Ectodermal cell (in vitro differentiated cells): ENCODE measurements at regions not wholly inside any gene's neighbourhood (a gene's known extent, or its start where the extent isn't known, plus 50 kb on each side); places are given as distances from the start of the nearest gene placed in this dataset.

ENCODE experiments used
- H3K27ac ChIP-seq: 2 replicates; pipeline ENCODE4 v1.7.0; 2013; ENCODE audit warnings: mild to moderate bottlenecking, low read depth, low read length; ENCODE audit not compliant: insufficient read depth, poor library complexity, severe bottlenecking
- H3K27me3 ChIP-seq: 2 replicates; pipeline ENCODE4 v1.7.0; 2013; ENCODE audit warnings: mild to moderate bottlenecking, low read length; ENCODE audit not compliant: insufficient read depth, control insufficient read depth, poor library complexity, severe bottlenecking
- H3K36me3 ChIP-seq: one replicate; pipeline ENCODE4 v1.7.0; 2013; ENCODE audit warnings: low read length; ENCODE audit not compliant: control insufficient read depth, insufficient read depth
- H3K4me1 ChIP-seq: one replicate; pipeline ENCODE4 v1.7.0; 2013; ENCODE audit warnings: low read length; ENCODE audit not compliant: control insufficient read depth, insufficient read depth
- H3K4me3 ChIP-seq: 2 replicates; pipeline ENCODE4 v1.7.0; 2013; ENCODE audit warnings: low read depth, low read length, control low read depth; ENCODE audit not compliant: insufficient read depth
- H3K9me3 ChIP-seq: 2 replicates; pipeline ENCODE4 v1.7.0; 2013; ENCODE audit warnings: mild to moderate bottlenecking, low read length, moderate library complexity; ENCODE audit not compliant: control insufficient read depth
- WGBS, 2 experiments: methylation state at CpG; one replicate each; pipeline ENCODE4 v1.1.7; 2013; ENCODE audit warnings: missing lambda C conversion rate in 2 of 2; 5-methylcytosine and 5-hydroxymethylcytosine counted together

GRCh38 chr12:59191372-59191771 lies 271.1 kb upstream of the LRIG3 start:
- H3K27me3 ChIP-seq, result no peaks in the 10 kb centered on the region
- no peaks in the 10 kb centered on the region for H3K9me3 ChIP-seq
- WGBS, 2 experiments, result 75 to 84% methylated on average over 1 of the region's 1 CpG
- no peak overlapping the region for H3K4me3 ChIP-seq
- no peaks in the 10 kb centered on the region for H3K36me3 ChIP-seq
- H3K27ac ChIP-seq, result no peak overlapping the region
- no peaks in the 10 kb centered on the region for H3K4me1 ChIP-seq

- no peaks in the 10 kb centered on the region for H3K4me1 ChIP-seq
- no peak overlapping the region for H3K27ac ChIP-seq
- 95 to 97% methylated on average over 3 of the region's 3 CpGs for WGBS, 2 experiments
- H3K9me3 ChIP-seq, result no peaks in the 10 kb centered on the region
- no peaks in the 10 kb centered on the region for H3K36me3 ChIP-seq
- H3K27me3 ChIP-seq, result no peaks in the 10 kb centered on the region
- H3K4me3 ChIP-seq, result no peak overlapping the region
These were observed 266.1 kb upstream of the LRIG3 start for GRCh38 chr12:59186451-59186850.

- WGBS, 2 experiments, result 94% methylated on average over 4 of the region's 4 CpGs
- Histone ChIP-seq H3K27me3 (no peaks in the 10 kb centered on the region), H3K4me3 (no peak overlapping the region), H3K27ac (no peak overlapping the region), H3K36me3 (no peaks in the 10 kb centered on the region), H3K9me3 (no peaks in the 10 kb centered on the region), H3K4me1 (no peaks in the 10 kb centered on the region)
These were observed 265.0 kb upstream of the LRIG3 start for GRCh38 chr12:59185295-59185694.

- H3K4me1 ChIP-seq, result no peaks in the 10 kb centered on the region
- no peak overlapping the region for H3K27ac ChIP-seq
- H3K9me3 ChIP-seq, result no peaks in the 10 kb centered on the region
- H3K4me3 ChIP-seq, result no peak overlapping the region
- 84 to 85% methylated on average over 3 of the region's 3 CpGs for WGBS, 2 experiments
- H3K36me3 ChIP-seq, result no peaks in the 10 kb centered on the region
- H3K27me3 ChIP-seq, result no peaks in the 10 kb centered on the region
These were observed 262.6 kb upstream of the LRIG3 start for GRCh38 chr12:59182658-59183455.

GRCh38 chr12:59182191-59182590 lies 261.9 kb upstream of the LRIG3 start:
- Histone ChIP-seq H3K27ac (no peak overlapping the region), H3K36me3 (no peaks in the 10 kb centered on the region), H3K27me3 (no peaks in the 10 kb centered on the region), H3K9me3 (no peaks in the 10 kb centered on the region), H3K4me3 (no peak overlapping the region), H3K4me1 (no peaks in the 10 kb centered on the region)
- WGBS, 2 experiments, result 87 to 100% methylated on average over 2 of the region's 4 CpGs

GRCh38 chr12:59181196-59181777 lies 261.0 kb upstream of the LRIG3 start:
- no peaks in the 10 kb centered on the region for H3K36me3 ChIP-seq
- no peaks in the 10 kb centered on the region for H3K9me3 ChIP-seq
- WGBS, 2 experiments, result 92 to 97% methylated on average over 2 of the region's 2 CpGs
- H3K4me1 ChIP-seq, result no peaks in the 10 kb centered on the region
- no peaks in the 10 kb centered on the region for H3K27me3 ChIP-seq
- H3K27ac ChIP-seq, result no peak overlapping the region
- no peak overlapping the region for H3K4me3 ChIP-seq

- Histone ChIP-seq H3K27ac (no peak overlapping the region), H3K27me3 (no peaks in the 10 kb centered on the region), H3K4me1 (no peaks in the 10 kb centered on the region), H3K4me3 (no peak overlapping the region), H3K36me3 (no peaks in the 10 kb centered on the region), H3K9me3 (no peaks in the 10 kb centered on the region)
- no CpG with 5 or more reads among the region's 1 CpG for WGBS, 2 experiments
These were observed 258.9 kb upstream of the LRIG3 start for GRCh38 chr12:59179231-59179630.

GRCh38 chr12:59173695-59174094 lies 253.4 kb upstream of the LRIG3 start:
- Histone ChIP-seq H3K9me3 (no peaks in the 10 kb centered on the region), H3K4me3 (no peak overlapping the region), H3K27me3 (no peaks in the 10 kb centered on the region), H3K4me1 (no peaks in the 10 kb centered on the region), H3K36me3 (no peaks in the 10 kb centered on the region), H3K27ac (no peak overlapping the region)
- 95 to 98% methylated on average over 4 of the region's 4 CpGs for WGBS, 2 experiments

- no peak overlapping the region for H3K4me3 ChIP-seq
- 89 to 100% methylated on average over 1 to 2 of the region's 2 CpGs for WGBS, 2 experiments
- no peak overlapping the region for H3K27ac ChIP-seq
- H3K27me3 ChIP-seq, result no peaks in the 10 kb centered on the region
- H3K4me1 ChIP-seq, result no peaks in the 10 kb centered on the region
- H3K36me3 ChIP-seq, result no peaks in the 10 kb centered on the region
- no peaks in the 10 kb centered on the region for H3K9me3 ChIP-seq
These were observed 248.3 kb upstream of the LRIG3 start for GRCh38 chr12:59168647-59169046.

GRCh38 chr12:59166457-59166856 lies 246.2 kb upstream of the LRIG3 start:
- no peaks in the 10 kb centered on the region for H3K9me3 ChIP-seq
- no peak overlapping the region for H3K27ac ChIP-seq
- 86 to 100% methylated on average over 1 of the region's 1 CpG for WGBS, 2 experiments
- no peaks in the 10 kb centered on the region for H3K27me3 ChIP-seq
- no peak overlapping the region for H3K4me3 ChIP-seq
- no peaks in the 10 kb centered on the region for H3K36me3 ChIP-seq
- H3K4me1 ChIP-seq, result no peaks in the 10 kb centered on the region
